ENCODE measurements at regions not wholly inside any gene's neighbourhood (a gene's known extent, or its start where the extent isn't known, plus 50 kb on each side); places are given as distances from the start of the nearest gene placed in this dataset.
A peak's percentile ranks its signal among the peaks of the same experiment; 100 is the strongest.

- no peak for FAIRE-seq
- TF ChIP-seq CTCF (IDR thresholded peaks at IDR 0.05; ENCODE audit: insufficient read depth, low read length, severe bottlenecking) = no peak
Observed at GRCh38 chr14:83924259-83924658, 1605.7 kb upstream of the FLRT2 start.

GRCh38 chr14:83940253-83940652 lies 1589.7 kb upstream of the FLRT2 start:
- DNase-seq (ENCODE audit: low read depth) (no peak), FAIRE-seq (no peak)
- Histone ChIP-seq H3K36me3 (ENCODE audit: control insufficient read depth, insufficient read depth, low read length) (no peaks in the 10 kb centered on the region), H3K27me3 (ENCODE audit: control insufficient read depth, insufficient read depth, low read length) (no peaks in the 10 kb centered on the region), H3K4me3 (ENCODE audit: low read depth, low read length) (no peak overlapping the region)
- no peak for TF ChIP-seq CTCF (IDR thresholded peaks at IDR 0.05; ENCODE audit: insufficient read depth, low read length, severe bottlenecking)

More at GRCh38 chr14:83924259-83924658, 1605.7 kb upstream of the FLRT2 start:
- no peak overlapping the region for H3K4me3 ChIP-seq (ENCODE audit: low read depth, low read length)
- no peaks in the 10 kb centered on the region for H3K36me3 ChIP-seq (ENCODE audit: control insufficient read depth, insufficient read depth, low read length)
- no peak for DNase-seq (ENCODE audit: low read depth)
- H3K27me3 ChIP-seq (ENCODE audit: control insufficient read depth, insufficient read depth, low read length) = no peaks in the 10 kb centered on the region

- no peak for FAIRE-seq
- H3K27me3 ChIP-seq (ENCODE audit: control insufficient read depth, insufficient read depth, low read length) = no peaks in the 10 kb centered on the region
- peak; percentile 8 for DNase-seq (ENCODE audit: low read depth)
- H3K36me3 ChIP-seq (ENCODE audit: control insufficient read depth, insufficient read depth, low read length) = no peaks in the 10 kb centered on the region
- no peak overlapping the region for H3K4me3 ChIP-seq (ENCODE audit: low read depth, low read length)
- TF ChIP-seq CTCF (IDR thresholded peaks at IDR 0.05; ENCODE audit: insufficient read depth, low read length, severe bottlenecking) = no peak
Observed at GRCh38 chr14:83958359-83958758, 1571.6 kb upstream of the FLRT2 start.

GRCh38 chr14:83960832-83961512 lies 1569.0 kb upstream of the FLRT2 start:
- no peak overlapping the region for H3K4me3 ChIP-seq (ENCODE audit: low read depth, low read length)
- TF ChIP-seq CTCF (IDR thresholded peaks at IDR 0.05; ENCODE audit: insufficient read depth, low read length, severe bottlenecking) = no peak
- FAIRE-seq = no peak
- no peak for DNase-seq (ENCODE audit: low read depth)
- no peaks in the 10 kb centered on the region for H3K27me3 ChIP-seq (ENCODE audit: control insufficient read depth, insufficient read depth, low read length)
- no peaks in the 10 kb centered on the region for H3K36me3 ChIP-seq (ENCODE audit: control insufficient read depth, insufficient read depth, low read length)

GRCh38 chr14:83969998-83970397 lies 1559.9 kb upstream of the FLRT2 start:
- no peak for FAIRE-seq
- DNase-seq (ENCODE audit: low read depth) = no peak
- H3K36me3 ChIP-seq (ENCODE audit: control insufficient read depth, insufficient read depth, low read length) = no peaks in the 10 kb centered on the region
- H3K4me3 ChIP-seq (ENCODE audit: low read depth, low read length) = no peak overlapping the region
- H3K27me3 ChIP-seq (ENCODE audit: control insufficient read depth, insufficient read depth, low read length) = no peaks in the 10 kb centered on the region
- TF ChIP-seq CTCF (IDR thresholded peaks at IDR 0.05; ENCODE audit: insufficient read depth, low read length, severe bottlenecking) = no peak

GRCh38 chr14:83972631-83973030 lies 1557.3 kb upstream of the FLRT2 start:
- no peaks in the 10 kb centered on the region for H3K27me3 ChIP-seq (ENCODE audit: control insufficient read depth, insufficient read depth, low read length)
- no peaks in the 10 kb centered on the region for H3K36me3 ChIP-seq (ENCODE audit: control insufficient read depth, insufficient read depth, low read length)
- H3K4me3 ChIP-seq (ENCODE audit: low read depth, low read length) = no peak overlapping the region
- no peak for TF ChIP-seq CTCF (IDR thresholded peaks at IDR 0.05; ENCODE audit: insufficient read depth, low read length, severe bottlenecking)
- DNase-seq (ENCODE audit: low read depth) (no peak), FAIRE-seq (no peak)
